A673 (cell line): ENCODE measurements at regions not wholly inside any gene's neighbourhood (a gene's known extent, or its start where the extent isn't known, plus 50 kb on each side); places are given as distances from the start of the nearest gene placed in this dataset.

Experiments
- BruUV-seq: library from RNA; stranded (reverse); fragments of 400-500 nt; replicated peaks from 2 replicates; lab custom pipeline; 2021; lab: Mats Ljungman, UMichigan
- CTCF ChIA-PET: fragments of 300-600 bp; sonication (Branson Sonifier 250); formaldehyde crosslinking; loops from one replicate; lab custom pipeline; 2022; ENCODE audit warnings: antibody characterized with exemption; lab: Charles Lee
- POLR2A ChIA-PET: fragments of 300-600 bp; sonication (Branson Sonifier 250); formaldehyde crosslinking; loops from one replicate; lab custom pipeline; 2022; ENCODE audit warnings: antibody characterized with exemption; ENCODE audit not compliant: low non-redundant PET; lab: Charles Lee
- DNase-seq: peaks from one replicate; pipeline ENCODE4 v3.0.0-alpha.2; 2015; ENCODE audit warnings: low spot score
- H3K27ac ChIP-seq: fragments of 200-600 bp; sonication (generic); 2 replicates; pipeline ENCODE4 v1.5.1; 2016; ENCODE audit warnings: mixed run types, low read depth, mild to moderate bottlenecking, mixed read lengths, antibody characterized with exemption, low read length; ENCODE audit not compliant: poor library complexity, severe bottlenecking
- H3K27me3 ChIP-seq: fragments of 200-600 bp; sonication (generic); replicated peaks from 2 replicates; pipeline ENCODE4 v1.6.1; 2017; ENCODE audit warnings: mixed run types, low read depth, mild to moderate bottlenecking, mixed read lengths, antibody characterized with exemption, low read length; ENCODE audit not compliant: insufficient read depth, poor library complexity
- H3K36me3 ChIP-seq: fragments of 200-600 bp; sonication (generic); 2 replicates; pipeline ENCODE4 v1.6.1; 2016; ENCODE audit warnings: mixed run types, mild to moderate bottlenecking, mixed read lengths, antibody characterized with exemption, low read length; ENCODE audit not compliant: insufficient read depth, poor library complexity, severe bottlenecking
- H3K4me1 ChIP-seq: fragments of 200-600 bp; sonication (generic); 2 replicates; pipeline ENCODE4 v1.6.1; 2017; ENCODE audit warnings: mixed run types, mild to moderate bottlenecking, mixed read lengths, antibody characterized with exemption, low read length; ENCODE audit not compliant: insufficient read depth, poor library complexity, severe bottlenecking
- H3K4me3 ChIP-seq: fragments of 200-600 bp; sonication (generic); 2 replicates; pipeline ENCODE4 v1.5.1; 2016; ENCODE audit warnings: low read depth, mixed run types, mild to moderate bottlenecking, mixed read lengths, low read length; ENCODE audit not compliant: poor library complexity, severe bottlenecking
- H3K9me3 ChIP-seq: fragments of 200-600 bp; sonication (generic); 2 replicates; pipeline ENCODE4 v1.6.1; 2016; ENCODE audit warnings: mixed run types, low read depth, mild to moderate bottlenecking, mixed read lengths, antibody characterized with exemption, low read length; ENCODE audit not compliant: poor library complexity, severe bottlenecking
- EZH2 ChIP-seq: fragments of 200-600 bp; sonication (generic); IDR thresholded peaks from 2 replicates; pipeline ENCODE4 v1.6.1; 2017; ENCODE audit warnings: borderline replicate concordance, low read depth, mild to moderate bottlenecking, mixed read lengths, antibody characterized with exemption, low read length; ENCODE audit not compliant: poor library complexity, severe bottlenecking
- intact Hi-C: fragments of 100-400 bp; cut with micrococcal nuclease; formaldehyde crosslinking; loops from one replicate; pipeline ENCODE4 v1.10.0; 2022; ENCODE audit not compliant: unreplicated experiment
- TF ChIP-seq, protein P1 (sequence below): fragments of 300-800, 200-600 bp; sonication (generic); conservative IDR thresholded peaks from 2 replicates; pipeline ENCODE4 v1.5.1; 2017; ENCODE audit warnings: low read depth, mild to moderate bottlenecking, antibody characterized with exemption, low read length, moderate library complexity, mixed read lengths

DNA sequence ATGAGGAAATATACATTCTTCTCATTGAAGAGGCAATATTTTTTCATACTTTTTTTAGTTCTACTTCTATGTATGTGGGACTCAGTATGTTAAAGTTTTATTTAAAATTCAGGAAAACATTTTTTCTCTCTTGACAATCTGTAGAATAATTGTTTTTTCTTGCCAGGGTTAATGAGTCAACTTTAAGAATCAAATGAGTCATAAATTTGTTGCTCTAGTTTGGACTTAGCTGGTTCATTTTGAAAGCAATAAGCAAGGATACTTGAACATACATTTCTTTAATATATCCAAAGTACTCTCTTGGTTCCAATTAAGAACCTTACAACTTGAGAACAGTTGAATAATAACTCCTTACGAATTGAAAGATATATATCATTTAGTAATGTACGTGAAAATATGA lies 1145.3 kb upstream of the B3GALT2 start:
- no peaks in the 10 kb centered on the region for H3K4me1 ChIP-seq
- no peaks in the 10 kb centered on the region for H3K36me3 ChIP-seq
- ChIA-PET CTCF (no interaction called here), POLR2A (no interaction called here)
- no peak overlapping the region for H3K27ac ChIP-seq
- H3K27me3 ChIP-seq, result no peaks in the 10 kb centered on the region
- no peak for DNase-seq
- no peak overlapping the region for H3K4me3 ChIP-seq
- intact Hi-C loops, result no loop called here
- BruUV-seq, result no TSS peak
- no peak for TF ChIP-seq EZH2
- TF ChIP-seq, protein P1, sequence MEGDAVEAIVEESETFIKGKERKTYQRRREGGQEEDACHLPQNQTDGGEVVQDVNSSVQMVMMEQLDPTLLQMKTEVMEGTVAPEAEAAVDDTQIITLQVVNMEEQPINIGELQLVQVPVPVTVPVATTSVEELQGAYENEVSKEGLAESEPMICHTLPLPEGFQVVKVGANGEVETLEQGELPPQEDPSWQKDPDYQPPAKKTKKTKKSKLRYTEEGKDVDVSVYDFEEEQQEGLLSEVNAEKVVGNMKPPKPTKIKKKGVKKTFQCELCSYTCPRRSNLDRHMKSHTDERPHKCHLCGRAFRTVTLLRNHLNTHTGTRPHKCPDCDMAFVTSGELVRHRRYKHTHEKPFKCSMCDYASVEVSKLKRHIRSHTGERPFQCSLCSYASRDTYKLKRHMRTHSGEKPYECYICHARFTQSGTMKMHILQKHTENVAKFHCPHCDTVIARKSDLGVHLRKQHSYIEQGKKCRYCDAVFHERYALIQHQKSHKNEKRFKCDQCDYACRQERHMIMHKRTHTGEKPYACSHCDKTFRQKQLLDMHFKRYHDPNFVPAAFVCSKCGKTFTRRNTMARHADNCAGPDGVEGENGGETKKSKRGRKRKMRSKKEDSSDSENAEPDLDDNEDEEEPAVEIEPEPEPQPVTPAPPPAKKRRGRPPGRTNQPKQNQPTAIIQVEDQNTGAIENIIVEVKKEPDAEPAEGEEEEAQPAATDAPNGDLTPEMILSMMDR, result no peak
- no peaks in the 10 kb centered on the region for H3K9me3 ChIP-seq

DNA sequence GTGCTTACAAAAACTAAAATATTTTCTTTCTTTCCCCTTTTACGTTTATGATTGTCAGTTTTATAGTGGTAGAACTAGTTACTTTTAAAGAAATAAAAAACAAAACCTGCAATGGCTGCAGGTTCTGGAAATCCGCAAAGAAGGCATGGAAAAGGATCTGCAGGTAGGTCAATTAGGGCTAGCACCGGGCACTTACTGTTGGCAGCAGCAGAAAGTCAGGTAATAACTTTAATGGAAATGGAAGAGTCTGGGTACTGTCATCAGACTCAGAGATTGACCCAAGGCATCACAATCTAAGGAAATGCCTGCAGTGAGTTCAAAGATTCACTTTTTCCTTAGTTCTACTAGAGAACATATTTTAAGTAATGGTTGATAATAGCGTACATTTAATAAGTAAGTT lies 1136.3 kb upstream of the B3GALT2 start:
- CTCF ChIA-PET, result no interaction called here
- TF ChIP-seq, protein P1, result no peak
- no peak for TF ChIP-seq EZH2
- intact Hi-C loops, result no loop called here
- BruUV-seq, result no TSS peak
- no peak overlapping the region for H3K27ac ChIP-seq
- DNase-seq, result no peak
- H3K9me3 ChIP-seq, result no peaks in the 10 kb centered on the region
- H3K4me3 ChIP-seq, result no peak overlapping the region
- no peaks in the 10 kb centered on the region for H3K36me3 ChIP-seq
- no peaks in the 10 kb centered on the region for H3K27me3 ChIP-seq
- no peaks in the 10 kb centered on the region for H3K4me1 ChIP-seq
- POLR2A ChIA-PET, result no interaction called here

GRCh38 chr1:194318790-194319280 lies 1132.4 kb upstream of the B3GALT2 start:
- intact Hi-C loops, result no loop called here

More at GRCh38 chr1:194318790-194319280, 1132.4 kb upstream of the B3GALT2 start:
- DNase-seq, result no peak
- no peaks in the 10 kb centered on the region for H3K4me1 ChIP-seq
- no peak overlapping the region for H3K27ac ChIP-seq
- TF ChIP-seq, protein P1, result no peak
- no peak for TF ChIP-seq EZH2
- H3K4me3 ChIP-seq, result no peak overlapping the region
- no peaks in the 10 kb centered on the region for H3K9me3 ChIP-seq
- no TSS peak for BruUV-seq
- no peaks in the 10 kb centered on the region for H3K36me3 ChIP-seq
- H3K27me3 ChIP-seq, result no peaks in the 10 kb centered on the region
- ChIA-PET CTCF (no interaction called here), POLR2A (no interaction called here)
